ENCODE measurements at regions not wholly inside any gene's neighbourhood (a gene's known extent, or its start where the extent isn't known, plus 50 kb on each side); places are given as distances from the start of the nearest gene placed in this dataset.

GRCh38 chr10:111478651-111479050 lies 401.8 kb downstream of the ADRA2A start:
- no peak for TF ChIP-seq CTCF (IDR thresholded peaks at IDR 0.05)
- TF ChIP-seq POLR2A (IDR thresholded peaks at IDR 0.05) = no peak
